22Rv1 (cell line): ENCODE measurements at regions not wholly inside any gene's neighbourhood (a gene's known extent, or its start where the extent isn't known, plus 50 kb on each side); places are given as distances from the start of the nearest gene placed in this dataset.

ENCODE experiments used
- H3K27ac ChIP-seq: fragments of 450-650 bp; 2 replicates; pipeline ENCODE4 v1.5.1; 2017
- CTCF ChIP-seq: fragments of 450-650 bp; IDR thresholded peaks from 2 replicates; pipeline ENCODE4 v1.5.1; 2017; ENCODE audit warnings: mild to moderate bottlenecking
- ZFX ChIP-seq: fragments of 450-650 bp; IDR thresholded peaks from 2 replicates; pipeline ENCODE4 v1.6.1; 2017; ENCODE audit warnings: antibody characterized with exemption, borderline replicate concordance

GRCh38 chr7:153006911-153007310 is 247.4 kb downstream of the ACTR3B start:
- no peak for TF ChIP-seq ZFX
- TF ChIP-seq CTCF = no peak
- H3K27ac ChIP-seq = no peak overlapping the region

GRCh38 chr7:153010416-153010815 is 250.9 kb downstream of the ACTR3B start:
- TF ChIP-seq CTCF (no peak), ZFX (no peak)
- no peak overlapping the region for H3K27ac ChIP-seq

GRCh38 chr7:153012203-153012602 is 252.7 kb downstream of the ACTR3B start:
- H3K27ac ChIP-seq = no peak overlapping the region
- no peak for TF ChIP-seq ZFX
- no peak for TF ChIP-seq CTCF

GRCh38 chr7:153017223-153017622 is 257.7 kb downstream of the ACTR3B start:
- TF ChIP-seq ZFX (no peak), CTCF (no peak)

GRCh38 chr7:153021542-153021941 is 262.0 kb downstream of the ACTR3B start:
- TF ChIP-seq CTCF (no peak), ZFX (no peak)
- no peak overlapping the region for H3K27ac ChIP-seq

More at GRCh38 chr7:153017223-153017622, 257.7 kb downstream of the ACTR3B start:
- H3K27ac ChIP-seq = no peak overlapping the region

GRCh38 chr7:153022475-153023193 is 263.1 kb downstream of the ACTR3B start:
- no peak overlapping the region for H3K27ac ChIP-seq
- TF ChIP-seq CTCF (no peak), ZFX (no peak)

- H3K27ac ChIP-seq = no peak overlapping the region
- no peak for TF ChIP-seq ZFX
- no peak for TF ChIP-seq CTCF
Measured at GRCh38 chr7:153023194-153023592, 263.6 kb downstream of the ACTR3B start.
